ENCODE measurements at regions not wholly inside any gene's neighbourhood (a gene's known extent, or its start where the extent isn't known, plus 50 kb on each side); places are given as distances from the start of the nearest gene placed in this dataset.

DNA sequence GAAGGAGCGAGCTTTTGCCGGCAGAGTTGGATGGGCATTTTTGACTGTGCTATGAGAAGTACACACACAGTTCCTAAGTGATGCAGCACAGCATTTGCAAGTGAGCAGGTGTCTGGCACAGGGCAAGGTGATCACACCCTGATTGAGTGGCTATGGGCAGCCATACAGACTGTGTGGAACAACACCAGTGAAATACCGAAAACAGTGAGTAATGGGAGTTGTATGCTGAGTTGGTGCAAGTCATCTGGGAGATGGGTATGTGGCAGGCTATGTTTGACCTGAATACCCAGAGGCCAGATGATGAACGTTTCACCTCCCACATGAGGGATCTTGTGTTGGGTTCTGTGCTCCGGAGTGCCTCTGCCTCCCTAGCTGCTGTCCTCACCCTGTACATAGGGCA is 53.5 kb upstream of the TIPARP start:
- peaks cover 6% of the 10 kb centered on the region for H3K27me3 Mint-ChIP-seq (ENCODE audit: low read depth, poor library complexity)
- H3K4me3 Mint-ChIP-seq, result no peak overlapping the region
- peaks cover under 1% of the 10 kb centered on the region for H3K4me1 Mint-ChIP-seq
- no peak for DNase-seq
- H3K27ac Mint-ChIP-seq, result peak overlapping the region; percentile 82
- TF ChIP-seq, protein P1, sequence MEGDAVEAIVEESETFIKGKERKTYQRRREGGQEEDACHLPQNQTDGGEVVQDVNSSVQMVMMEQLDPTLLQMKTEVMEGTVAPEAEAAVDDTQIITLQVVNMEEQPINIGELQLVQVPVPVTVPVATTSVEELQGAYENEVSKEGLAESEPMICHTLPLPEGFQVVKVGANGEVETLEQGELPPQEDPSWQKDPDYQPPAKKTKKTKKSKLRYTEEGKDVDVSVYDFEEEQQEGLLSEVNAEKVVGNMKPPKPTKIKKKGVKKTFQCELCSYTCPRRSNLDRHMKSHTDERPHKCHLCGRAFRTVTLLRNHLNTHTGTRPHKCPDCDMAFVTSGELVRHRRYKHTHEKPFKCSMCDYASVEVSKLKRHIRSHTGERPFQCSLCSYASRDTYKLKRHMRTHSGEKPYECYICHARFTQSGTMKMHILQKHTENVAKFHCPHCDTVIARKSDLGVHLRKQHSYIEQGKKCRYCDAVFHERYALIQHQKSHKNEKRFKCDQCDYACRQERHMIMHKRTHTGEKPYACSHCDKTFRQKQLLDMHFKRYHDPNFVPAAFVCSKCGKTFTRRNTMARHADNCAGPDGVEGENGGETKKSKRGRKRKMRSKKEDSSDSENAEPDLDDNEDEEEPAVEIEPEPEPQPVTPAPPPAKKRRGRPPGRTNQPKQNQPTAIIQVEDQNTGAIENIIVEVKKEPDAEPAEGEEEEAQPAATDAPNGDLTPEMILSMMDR (IDR thresholded peaks at IDR 0.05), result no peak
- H3K36me3 Mint-ChIP-seq (ENCODE audit: low read depth), result no peaks in the 10 kb centered on the region
- H3K9me3 Mint-ChIP-seq, result no peaks in the 10 kb centered on the region

DNA sequence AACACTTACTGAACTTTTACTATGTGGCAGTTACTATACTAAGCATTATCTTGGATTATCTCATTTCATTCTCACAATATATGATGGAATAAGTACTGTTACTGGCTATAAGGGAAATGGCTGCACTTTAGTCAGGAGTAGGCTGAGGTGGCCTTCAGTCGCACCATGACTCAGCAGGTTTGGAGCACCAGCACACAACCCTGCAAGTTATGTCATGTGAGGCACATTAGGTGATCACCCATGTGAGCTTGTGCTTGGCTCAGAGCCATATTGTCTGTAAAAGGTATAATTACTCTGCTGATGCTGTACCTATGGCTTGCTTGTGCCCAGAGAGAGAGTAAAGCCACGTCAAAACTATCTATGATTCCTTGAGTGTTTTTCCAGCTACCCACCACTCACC is 54.1 kb upstream of the TIPARP start:
- Mint-ChIP-seq H3K9me3 (no peaks in the 10 kb centered on the region), H3K27me3 (ENCODE audit: low read depth, poor library complexity) (peaks cover 6% of the 10 kb centered on the region), H3K36me3 (ENCODE audit: low read depth) (no peaks in the 10 kb centered on the region), H3K4me3 (no peak overlapping the region), H3K27ac (no peak overlapping the region), H3K4me1 (peaks cover 7% of the 10 kb centered on the region)
- DNase-seq, result no peak
- TF ChIP-seq, protein P1 (IDR thresholded peaks at IDR 0.05), result no peak

GRCh38 chr3:156619376-156619775 is 55.0 kb upstream of the TIPARP start:
- Mint-ChIP-seq H3K27me3 (ENCODE audit: low read depth, poor library complexity) (peaks cover 6% of the 10 kb centered on the region), H3K27ac (no peak overlapping the region), H3K36me3 (ENCODE audit: low read depth) (no peaks in the 10 kb centered on the region), H3K4me3 (no peak overlapping the region), H3K9me3 (no peaks in the 10 kb centered on the region), H3K4me1 (peaks cover 7% of the 10 kb centered on the region)
- DNase-seq, result no peak
- TF ChIP-seq, protein P1 (IDR thresholded peaks at IDR 0.05), result no peak

GRCh38 chr3:156617781-156618180 is 56.6 kb upstream of the TIPARP start:
- Mint-ChIP-seq H3K27ac (peak overlapping the region; percentile 5), H3K27me3 (ENCODE audit: low read depth, poor library complexity) (peaks cover 6% of the 10 kb centered on the region), H3K36me3 (ENCODE audit: low read depth) (no peaks in the 10 kb centered on the region), H3K9me3 (no peaks in the 10 kb centered on the region), H3K4me1 (peaks cover 7% of the 10 kb centered on the region), H3K4me3 (no peak overlapping the region)
- no peak for DNase-seq
- TF ChIP-seq, protein P1 (IDR thresholded peaks at IDR 0.05), result no peak

- TF ChIP-seq, protein P1 (IDR thresholded peaks at IDR 0.05), result no peak
- no peaks in the 10 kb centered on the region for H3K9me3 Mint-ChIP-seq
- peak overlapping the region; percentile 57 for H3K27ac Mint-ChIP-seq
Measured at GRCh38 chr3:156617145-156617544, 57.2 kb upstream of the TIPARP start.

DNA sequence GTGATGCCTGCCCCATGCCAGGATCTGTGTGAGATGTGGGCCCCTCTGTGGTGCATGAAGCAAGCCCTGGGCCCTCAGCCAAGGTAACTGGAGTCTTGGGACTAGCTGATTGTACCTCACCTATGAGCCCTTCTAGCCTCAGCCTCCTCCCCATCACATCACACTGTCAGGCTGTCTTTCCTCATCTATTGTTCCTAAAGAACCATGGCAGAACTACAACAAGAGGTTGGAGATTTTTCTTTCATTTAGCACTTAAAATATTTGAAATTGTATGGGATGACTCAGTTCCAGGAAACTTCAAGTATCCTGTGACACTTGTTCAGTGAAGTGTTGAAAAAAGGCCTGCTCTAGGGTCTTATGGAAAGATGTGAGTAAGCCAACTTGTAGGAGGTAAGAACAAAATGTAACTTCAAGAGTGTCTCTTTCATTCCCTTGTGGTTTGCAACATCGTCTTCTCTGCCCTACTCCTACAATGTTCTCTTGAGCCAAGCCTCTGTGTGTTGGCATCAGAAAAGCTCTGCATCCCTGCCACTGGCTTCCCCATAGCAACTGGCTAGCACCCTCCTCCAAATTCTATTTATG is 58.7 kb upstream of the TIPARP start:
- Mint-ChIP-seq H3K27ac (peak overlapping the region; percentile 70), H3K27me3 (ENCODE audit: low read depth, poor library complexity) (peaks cover under 1% of the 10 kb centered on the region), H3K9me3 (no peaks in the 10 kb centered on the region), H3K4me1 (peaks cover 7% of the 10 kb centered on the region), H3K36me3 (ENCODE audit: low read depth) (no peaks in the 10 kb centered on the region), H3K4me3 (no peak overlapping the region)
- DNase-seq, result no peak
- TF ChIP-seq, protein P1 (IDR thresholded peaks at IDR 0.05), result no peak

More at GRCh38 chr3:156617145-156617544, 57.2 kb upstream of the TIPARP start:
- H3K36me3 Mint-ChIP-seq (ENCODE audit: low read depth), result no peaks in the 10 kb centered on the region
- H3K4me1 Mint-ChIP-seq, result peaks cover 7% of the 10 kb centered on the region
- DNase-seq, result no peak
- peaks cover 6% of the 10 kb centered on the region for H3K27me3 Mint-ChIP-seq (ENCODE audit: low read depth, poor library complexity)
- no peak overlapping the region for H3K4me3 Mint-ChIP-seq
